IPS-NIHi11 (cell line): ENCODE measurements at regions not wholly inside any gene's neighbourhood (a gene's known extent, or its start where the extent isn't known, plus 50 kb on each side); places are given as distances from the start of the nearest gene placed in this dataset.
A peak's percentile ranks its signal among the peaks of the same experiment; 100 is the strongest.
"Not testable (repeated sequence)": the region's sequence is repeated elsewhere in the genome, so short reads cannot be mapped to it uniquely, and the experiment has no call there.

Experiments
- DNase-seq: peaks from one replicate; pipeline ENCODE4 v3.0.0; 2012; ENCODE audit warnings: mixed read lengths, low spot score

GRCh38 chr4:163077680-163078079 is 89.0 kb downstream of the NAF1 start:
- no peak for DNase-seq

- no peak for DNase-seq
Measured at GRCh38 chr4:163072222-163072621, 94.5 kb downstream of the NAF1 start.

DNA sequence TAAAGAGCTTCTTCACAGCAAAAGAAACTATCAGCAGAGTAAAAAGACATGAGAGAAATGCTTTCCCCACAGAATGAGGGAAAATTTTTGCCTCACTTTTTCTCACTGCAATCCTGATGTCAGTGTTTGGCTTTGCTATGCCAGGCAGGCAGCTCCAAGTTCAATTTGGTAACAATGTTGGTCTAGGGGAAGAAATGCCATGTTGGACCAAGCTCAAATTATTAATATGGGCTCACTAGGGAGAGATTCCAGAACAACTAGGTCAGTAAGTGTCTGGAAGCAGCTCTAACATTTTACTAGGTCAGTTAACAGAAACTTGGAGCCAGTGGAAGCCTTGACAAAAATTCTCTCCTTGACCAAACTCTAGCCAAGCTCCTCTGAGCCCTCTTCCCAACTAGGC is 95.4 kb downstream of the NAF1 start:
- DNase-seq = no peak

DNA sequence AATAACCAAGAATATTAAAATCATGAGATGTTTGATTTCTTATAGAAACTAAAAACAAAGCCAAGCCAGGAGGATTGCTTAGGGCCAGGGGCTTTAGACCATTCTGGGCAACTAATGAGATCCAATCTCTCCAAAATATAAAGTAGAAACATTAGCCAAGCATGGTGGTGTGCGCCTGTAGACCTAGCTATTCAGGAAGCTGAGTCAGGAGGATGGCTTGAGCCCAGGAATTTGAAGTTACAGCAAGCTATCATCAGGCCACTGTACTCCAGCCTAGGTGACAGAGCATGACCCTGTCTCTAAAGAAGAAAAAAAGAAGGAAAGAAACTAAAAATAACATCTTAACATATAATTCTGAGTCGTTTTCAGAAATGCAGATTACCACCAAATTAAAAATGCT is 96.7 kb downstream of the NAF1 start:
- DNase-seq = no peak

- DNase-seq = no peak
Measured at GRCh38 chr4:163063891-163064290, 102.8 kb downstream of the NAF1 start.

DNA sequence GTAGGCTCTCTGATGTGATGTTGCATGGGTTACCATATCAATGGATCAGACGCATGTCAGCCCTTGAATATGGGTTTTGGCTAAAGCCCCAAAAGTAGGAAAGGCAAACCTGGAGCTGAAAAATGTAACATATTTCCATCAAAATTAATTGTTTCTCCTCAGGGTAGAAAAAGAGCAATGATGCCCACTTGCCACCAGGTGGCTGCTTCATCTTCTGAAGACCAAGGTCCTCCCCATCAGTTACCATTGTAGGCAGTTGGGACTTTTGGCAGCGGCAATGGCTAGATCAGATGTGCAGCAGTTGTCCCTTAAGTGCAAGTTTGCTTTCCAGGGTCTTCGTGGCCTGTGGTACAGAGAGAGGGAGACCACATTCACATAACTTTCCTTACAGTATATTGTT is 118.2 kb downstream of the NAF1 start:
- DNase-seq = peak; percentile 53

DNA sequence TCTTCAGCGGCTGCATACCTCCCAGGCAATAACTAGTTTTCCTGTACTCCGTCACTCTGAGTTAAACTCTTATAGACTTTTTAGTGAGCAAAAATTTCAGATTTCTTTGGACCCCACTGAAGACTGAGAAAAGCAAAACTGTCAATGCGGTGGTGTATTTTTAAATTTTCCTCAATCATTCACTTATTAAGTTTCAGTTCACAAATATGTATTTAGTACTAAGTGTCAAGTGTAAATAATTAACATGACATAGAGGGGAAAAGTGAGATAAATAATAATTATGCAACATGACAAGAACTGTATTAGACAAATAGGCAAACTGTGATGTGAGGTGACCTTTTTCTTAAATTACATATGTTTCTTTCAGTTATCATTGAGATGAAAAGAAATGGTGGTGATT is 124.4 kb downstream of the NAF1 start:
- DNase-seq = no peak

DNA sequence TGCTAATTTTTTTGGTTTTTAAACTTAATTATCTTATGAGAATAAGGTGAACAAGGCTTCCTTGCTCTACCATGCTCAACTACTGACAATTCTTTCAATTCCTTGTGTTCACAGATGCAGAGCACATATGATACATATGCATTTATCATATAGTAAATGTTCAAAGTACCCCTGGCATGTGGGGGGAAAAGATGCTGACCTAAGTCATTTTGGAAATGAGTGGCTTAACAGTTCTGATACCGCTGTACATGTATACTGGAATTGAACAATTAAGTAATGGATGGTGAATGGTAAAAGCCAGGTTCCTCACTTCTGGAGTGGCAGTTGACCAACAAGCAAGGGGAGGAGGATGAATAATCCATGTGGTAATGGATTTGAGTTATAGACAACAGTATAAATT is 149.6 kb downstream of the NAF1 start:
- DNase-seq = no peak

GRCh38 chr4:163012816-163013215 is 153.9 kb downstream of the NAF1 start:
- no peak for DNase-seq

DNA sequence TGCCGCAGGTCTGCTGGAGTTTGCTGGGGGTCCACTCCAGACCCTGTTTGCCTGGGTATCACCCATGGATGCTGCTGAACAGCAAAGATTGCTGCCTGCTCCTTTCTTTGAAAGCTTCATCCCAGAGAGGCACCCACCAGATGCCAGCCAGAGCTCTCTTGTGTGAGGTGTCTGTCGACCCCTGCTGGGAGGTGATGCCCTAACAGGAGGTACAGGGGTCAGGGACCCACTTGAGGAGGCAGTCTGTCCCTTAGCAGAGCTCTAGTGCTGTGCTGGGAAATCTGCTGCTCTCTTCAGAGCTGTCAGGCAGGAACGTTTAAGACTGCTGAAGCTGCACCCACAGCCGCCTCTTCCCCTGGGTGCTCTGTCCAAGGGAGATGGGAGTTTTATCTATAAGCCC is 162.7 kb downstream of the NAF1 start:
- DNase-seq = no peak

GRCh38 chr4:162988530-162988929 is 178.2 kb downstream of the NAF1 start:
- no peak for DNase-seq

DNA sequence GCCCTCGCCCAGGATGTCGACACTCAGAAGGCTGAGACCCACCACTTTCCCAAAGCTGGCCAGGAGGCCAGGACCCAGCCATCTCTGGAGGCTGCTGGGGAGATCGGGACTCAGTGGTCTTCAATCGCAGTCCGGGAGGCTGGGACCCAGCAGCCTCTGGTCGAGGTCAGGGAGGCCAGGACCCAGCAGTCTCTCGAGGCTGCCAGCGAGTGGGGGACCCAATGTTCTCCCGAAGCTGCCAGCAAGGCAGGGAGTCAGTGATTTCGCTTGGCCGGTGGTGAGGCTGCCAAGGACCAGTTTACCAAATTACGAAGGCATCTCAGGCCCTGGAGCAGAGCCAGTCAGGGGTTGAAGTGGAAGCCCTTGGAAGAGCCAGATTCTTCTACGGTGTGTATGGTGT is 181.6 kb downstream of the NAF1 start:
- DNase-seq = no peak

DNA sequence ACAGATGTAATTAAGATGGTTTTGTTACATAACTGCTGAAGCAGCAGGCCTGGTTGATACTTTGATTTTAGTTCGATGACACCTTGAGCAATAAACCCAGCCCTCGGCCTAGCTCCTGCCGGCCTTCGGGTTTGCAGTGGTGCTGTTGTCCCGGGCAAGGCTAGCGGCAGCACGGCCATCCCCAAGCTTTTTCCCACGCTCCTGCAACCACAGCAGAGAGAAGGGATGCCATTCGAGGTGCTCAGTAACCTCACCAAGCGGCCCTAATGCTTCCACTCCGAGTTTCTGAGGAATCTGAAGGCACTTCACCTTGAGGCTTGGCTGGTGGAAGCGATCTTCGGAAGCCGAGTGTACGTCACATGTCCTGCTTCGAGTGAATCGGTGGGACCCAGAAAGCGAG is 182.1 kb downstream of the NAF1 start:
- DNase-seq = no peak

- DNase-seq = peak; percentile 9
Measured at GRCh38 chr4:162981823-162982222, 184.9 kb downstream of the NAF1 start.

DNA sequence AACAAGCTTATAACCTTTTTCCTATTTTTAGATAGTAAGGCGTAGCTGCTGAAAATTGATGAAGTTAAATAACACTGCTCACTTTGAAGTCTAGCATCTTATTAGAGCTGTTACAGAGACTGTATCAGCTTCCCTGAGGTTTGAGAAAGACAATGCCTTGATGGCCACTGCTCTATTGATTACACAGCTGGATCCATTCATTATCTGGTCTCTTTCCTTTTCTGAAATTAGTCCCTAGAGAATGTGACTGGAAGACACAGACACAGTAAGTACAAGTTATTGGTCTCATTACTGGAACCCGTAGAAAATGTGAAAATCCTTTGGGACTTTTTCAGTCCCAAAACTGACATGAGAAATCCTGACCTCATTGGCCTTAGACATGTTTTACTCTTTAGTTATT is 188.3 kb downstream of the NAF1 start:
- no peak for DNase-seq

GRCh38 chr4:162977788-162978187 is 188.9 kb downstream of the NAF1 start:
- no peak for DNase-seq

GRCh38 chr4:162972661-162973330 is 193.9 kb downstream of the NAF1 start:
- no peak for DNase-seq

GRCh38 chr4:162969194-162969593 is 197.5 kb downstream of the NAF1 start:
- no peak for DNase-seq

DNA sequence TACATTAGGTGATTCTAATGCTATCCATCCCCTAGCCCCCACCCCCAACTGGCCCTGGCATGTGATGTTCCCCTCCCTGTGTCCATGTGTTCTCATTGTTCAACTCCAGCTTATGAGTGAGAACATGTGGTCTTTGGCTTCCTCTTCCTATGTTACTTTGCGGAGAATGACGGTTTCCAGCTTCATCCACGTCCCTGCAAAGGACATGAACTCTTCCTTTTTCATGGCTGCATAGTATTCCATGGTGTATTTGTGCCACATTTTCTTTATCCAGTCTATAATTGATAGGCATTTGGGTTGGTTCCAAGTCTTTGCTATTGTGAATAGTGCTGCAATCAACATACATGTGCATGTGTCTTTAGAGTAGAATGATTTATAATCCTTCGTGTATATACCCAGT is 200.7 kb downstream of the NAF1 start:
- not testable (repeated sequence) for DNase-seq

GRCh38 chr4:162959046-162959445 is 207.6 kb downstream of the NAF1 start:
- DNase-seq = peak; percentile 31

- no peak for DNase-seq
Measured at GRCh38 chr4:162957521-162958143, 209.1 kb downstream of the NAF1 start.

- DNase-seq = no peak
Measured at GRCh38 chr4:162954976-162955375, 211.7 kb downstream of the NAF1 start.

DNA sequence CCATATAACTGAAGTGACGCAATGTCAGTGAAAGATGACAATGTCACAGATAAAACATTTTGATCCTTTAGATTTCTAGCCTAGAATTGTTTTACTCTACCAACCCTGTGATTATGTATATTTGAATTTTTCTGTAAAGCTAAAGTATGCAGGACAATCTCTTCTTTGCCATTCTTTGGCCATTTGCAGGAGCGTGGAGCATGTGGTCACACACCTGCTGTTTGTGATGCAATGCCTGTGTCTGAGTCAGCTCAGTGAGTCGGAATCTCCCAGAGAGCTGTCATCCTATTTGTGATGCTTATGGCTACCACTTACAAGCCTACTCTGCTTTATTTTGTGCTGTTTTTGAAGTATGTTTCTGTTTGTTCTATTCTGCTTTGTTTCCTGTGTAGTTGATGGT is 214.5 kb downstream of the NAF1 start:
- peak; percentile 35 for DNase-seq

GRCh38 chr4:162945713-162946112 is 221.0 kb downstream of the NAF1 start:
- DNase-seq = no peak
